IMR-90 (cell line): ENCODE measurements at regions not wholly inside any gene's neighbourhood (a gene's known extent, or its start where the extent isn't known, plus 50 kb on each side); places are given as distances from the start of the nearest gene placed in this dataset.

Experiments
- BHLHE40 ChIP-seq: fragments of 150-350 bp; IDR thresholded peaks from 2 replicates; pipeline ENCODE4 v1.6.1; 2016; ENCODE audit warnings: mild to moderate bottlenecking, low read depth, low read length
- CHD1 ChIP-seq: IDR thresholded peaks from 2 replicates; pipeline ENCODE4 v1.6.1; 2012; ENCODE audit warnings: low read depth, low read length, improper control_type of control experiment
- FOS ChIP-seq: fragments of 150-350 bp; IDR thresholded peaks from 2 replicates; pipeline ENCODE4 v1.6.1; 2016; ENCODE audit warnings: low read depth, low read length
- MAZ ChIP-seq: IDR thresholded peaks from 2 replicates; pipeline ENCODE4 v1.6.1; 2012; ENCODE audit warnings: low read depth, mild to moderate bottlenecking, low read length, improper control_type of control experiment, moderate library complexity, borderline replicate concordance
- MXI1 ChIP-seq: IDR thresholded peaks from 2 replicates; pipeline ENCODE4 v1.6.1; 2012; ENCODE audit warnings: low read depth, mild to moderate bottlenecking, low read length, moderate library complexity, borderline replicate concordance
- POLR2A ChIP-seq: IDR thresholded peaks from 2 replicates; pipeline ENCODE4 v1.6.1; 2012; ENCODE audit warnings: mild to moderate bottlenecking, low read depth, low read length
- RFX5 ChIP-seq: IDR thresholded peaks from 2 replicates; pipeline ENCODE4 v1.8.0; 2012; ENCODE audit warnings: low read depth, mild to moderate bottlenecking, low read length, moderate library complexity
- TF ChIP-seq, protein P1 (sequence below): conservative IDR thresholded peaks from 2 replicates; pipeline ENCODE4 v1.5.1; 2012; ENCODE audit warnings: mild to moderate bottlenecking, low read depth, low read length, improper control_type of control experiment
- TF ChIP-seq, protein P2 (sequence below): fragments of 150-350 bp; IDR thresholded peaks from 2 replicates; pipeline ENCODE4 v1.6.1; 2017; ENCODE audit warnings: mild to moderate bottlenecking, antibody characterized with exemption, low read length, low read depth

DNA sequence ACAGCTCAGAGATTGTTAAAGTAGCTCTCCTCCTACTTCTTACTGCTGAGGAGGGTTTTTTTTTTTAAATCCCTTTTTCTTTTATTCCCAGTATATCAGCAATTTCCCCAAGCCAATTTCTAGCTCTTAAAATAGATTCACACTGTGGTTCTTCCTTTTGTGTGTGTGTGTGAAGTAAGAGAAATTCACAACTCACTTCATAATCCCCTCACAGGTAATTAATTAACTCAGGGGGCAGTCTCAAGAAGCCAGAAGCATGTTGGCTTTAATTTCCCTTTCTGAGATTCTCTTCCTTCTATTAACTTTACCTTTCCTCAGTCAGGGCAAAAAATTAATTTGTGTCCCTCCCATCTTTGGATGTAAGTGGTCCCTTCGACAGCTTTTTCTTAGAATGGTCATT is 71.0 kb upstream of the HMHB1 start:
- TF ChIP-seq POLR2A (no peak), CHD1 (no peak), BHLHE40 (no peak), FOS (no peak), RFX5 (no peak), MAZ (no peak), MXI1 (no peak)
- TF ChIP-seq, protein P1, sequence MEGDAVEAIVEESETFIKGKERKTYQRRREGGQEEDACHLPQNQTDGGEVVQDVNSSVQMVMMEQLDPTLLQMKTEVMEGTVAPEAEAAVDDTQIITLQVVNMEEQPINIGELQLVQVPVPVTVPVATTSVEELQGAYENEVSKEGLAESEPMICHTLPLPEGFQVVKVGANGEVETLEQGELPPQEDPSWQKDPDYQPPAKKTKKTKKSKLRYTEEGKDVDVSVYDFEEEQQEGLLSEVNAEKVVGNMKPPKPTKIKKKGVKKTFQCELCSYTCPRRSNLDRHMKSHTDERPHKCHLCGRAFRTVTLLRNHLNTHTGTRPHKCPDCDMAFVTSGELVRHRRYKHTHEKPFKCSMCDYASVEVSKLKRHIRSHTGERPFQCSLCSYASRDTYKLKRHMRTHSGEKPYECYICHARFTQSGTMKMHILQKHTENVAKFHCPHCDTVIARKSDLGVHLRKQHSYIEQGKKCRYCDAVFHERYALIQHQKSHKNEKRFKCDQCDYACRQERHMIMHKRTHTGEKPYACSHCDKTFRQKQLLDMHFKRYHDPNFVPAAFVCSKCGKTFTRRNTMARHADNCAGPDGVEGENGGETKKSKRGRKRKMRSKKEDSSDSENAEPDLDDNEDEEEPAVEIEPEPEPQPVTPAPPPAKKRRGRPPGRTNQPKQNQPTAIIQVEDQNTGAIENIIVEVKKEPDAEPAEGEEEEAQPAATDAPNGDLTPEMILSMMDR, result no peak
- TF ChIP-seq, protein P2, sequence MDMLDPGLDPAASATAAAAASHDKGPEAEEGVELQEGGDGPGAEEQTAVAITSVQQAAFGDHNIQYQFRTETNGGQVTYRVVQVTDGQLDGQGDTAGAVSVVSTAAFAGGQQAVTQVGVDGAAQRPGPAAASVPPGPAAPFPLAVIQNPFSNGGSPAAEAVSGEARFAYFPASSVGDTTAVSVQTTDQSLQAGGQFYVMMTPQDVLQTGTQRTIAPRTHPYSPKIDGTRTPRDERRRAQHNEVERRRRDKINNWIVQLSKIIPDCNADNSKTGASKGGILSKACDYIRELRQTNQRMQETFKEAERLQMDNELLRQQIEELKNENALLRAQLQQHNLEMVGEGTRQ, result no peak
